ENCODE measurements at regions not wholly inside any gene's neighbourhood (a gene's known extent, or its start where the extent isn't known, plus 50 kb on each side); places are given as distances from the start of the nearest gene placed in this dataset.

DNA sequence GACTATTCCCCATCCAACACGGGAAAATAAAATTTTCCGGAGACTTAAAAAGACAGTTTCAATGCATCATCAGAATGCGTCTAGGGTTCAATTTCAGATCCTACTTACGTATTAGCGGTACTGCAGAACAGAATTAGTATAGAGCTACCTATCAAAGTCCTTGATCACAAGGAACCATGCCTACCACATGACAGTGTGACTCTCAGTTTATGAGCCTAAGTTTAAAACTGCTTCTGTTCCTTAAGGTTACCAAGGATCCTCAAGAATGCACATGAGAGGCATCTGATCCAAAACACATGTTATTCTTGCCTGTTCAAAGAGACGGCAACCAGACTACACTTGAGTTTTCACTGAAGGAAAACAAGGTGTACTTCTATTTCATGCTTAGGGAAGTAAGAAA, 369.7 kb downstream of the EPHA4 start:
- H3K27ac ChIP-seq = no peak overlapping the region
- TF ChIP-seq, protein P1, sequence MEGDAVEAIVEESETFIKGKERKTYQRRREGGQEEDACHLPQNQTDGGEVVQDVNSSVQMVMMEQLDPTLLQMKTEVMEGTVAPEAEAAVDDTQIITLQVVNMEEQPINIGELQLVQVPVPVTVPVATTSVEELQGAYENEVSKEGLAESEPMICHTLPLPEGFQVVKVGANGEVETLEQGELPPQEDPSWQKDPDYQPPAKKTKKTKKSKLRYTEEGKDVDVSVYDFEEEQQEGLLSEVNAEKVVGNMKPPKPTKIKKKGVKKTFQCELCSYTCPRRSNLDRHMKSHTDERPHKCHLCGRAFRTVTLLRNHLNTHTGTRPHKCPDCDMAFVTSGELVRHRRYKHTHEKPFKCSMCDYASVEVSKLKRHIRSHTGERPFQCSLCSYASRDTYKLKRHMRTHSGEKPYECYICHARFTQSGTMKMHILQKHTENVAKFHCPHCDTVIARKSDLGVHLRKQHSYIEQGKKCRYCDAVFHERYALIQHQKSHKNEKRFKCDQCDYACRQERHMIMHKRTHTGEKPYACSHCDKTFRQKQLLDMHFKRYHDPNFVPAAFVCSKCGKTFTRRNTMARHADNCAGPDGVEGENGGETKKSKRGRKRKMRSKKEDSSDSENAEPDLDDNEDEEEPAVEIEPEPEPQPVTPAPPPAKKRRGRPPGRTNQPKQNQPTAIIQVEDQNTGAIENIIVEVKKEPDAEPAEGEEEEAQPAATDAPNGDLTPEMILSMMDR (IDR thresholded peaks at IDR 0.05) = no peak
- no peak for TF ChIP-seq ZFX (IDR thresholded peaks at IDR 0.05; ENCODE audit: borderline replicate concordance)

DNA sequence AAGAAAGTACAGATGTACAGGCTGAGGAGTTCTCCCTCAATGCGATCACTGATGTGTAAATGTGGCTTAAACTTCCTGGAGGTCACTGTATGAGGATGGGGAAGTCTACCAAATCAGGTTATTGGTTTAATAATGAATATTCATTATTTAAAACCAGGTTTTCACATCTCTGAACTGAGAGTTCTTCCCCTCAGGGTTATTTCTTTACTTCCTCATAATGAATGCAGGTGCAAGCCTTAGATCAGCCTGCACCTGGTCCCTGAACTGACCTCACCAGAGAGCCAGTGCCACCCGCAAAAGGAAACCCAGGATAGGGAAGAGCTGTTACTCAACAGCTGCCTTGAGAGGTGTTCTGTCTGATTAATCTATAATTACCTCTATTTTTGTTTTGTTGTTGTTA, 369.0 kb downstream of the EPHA4 start:
- TF ChIP-seq, protein P1 (IDR thresholded peaks at IDR 0.05) = no peak
- no peak for TF ChIP-seq ZFX (IDR thresholded peaks at IDR 0.05; ENCODE audit: borderline replicate concordance)
- H3K27ac ChIP-seq = no peak overlapping the region

DNA sequence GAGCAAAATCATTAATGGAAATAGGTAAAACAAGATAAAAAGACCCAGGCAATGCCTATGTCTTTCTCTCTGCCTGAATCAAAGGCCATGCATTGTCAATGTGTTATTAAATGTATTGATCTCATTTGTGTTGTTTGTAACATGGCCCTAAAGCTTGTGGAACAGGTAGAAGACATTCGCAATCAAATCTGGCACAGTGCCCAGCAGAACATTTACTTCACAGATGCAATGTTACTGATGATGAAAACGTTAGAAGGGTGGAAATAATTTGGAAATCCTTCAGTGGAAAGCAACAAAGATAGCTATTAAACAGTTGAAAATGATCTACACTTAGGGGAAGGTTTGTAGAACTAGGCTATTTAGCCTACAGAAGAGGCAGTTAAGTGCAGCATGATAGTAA, 368.2 kb downstream of the EPHA4 start:
- H3K27ac ChIP-seq = no peak overlapping the region
- TF ChIP-seq, protein P1 (IDR thresholded peaks at IDR 0.05) = no peak
- TF ChIP-seq ZFX (IDR thresholded peaks at IDR 0.05; ENCODE audit: borderline replicate concordance) = no peak

DNA sequence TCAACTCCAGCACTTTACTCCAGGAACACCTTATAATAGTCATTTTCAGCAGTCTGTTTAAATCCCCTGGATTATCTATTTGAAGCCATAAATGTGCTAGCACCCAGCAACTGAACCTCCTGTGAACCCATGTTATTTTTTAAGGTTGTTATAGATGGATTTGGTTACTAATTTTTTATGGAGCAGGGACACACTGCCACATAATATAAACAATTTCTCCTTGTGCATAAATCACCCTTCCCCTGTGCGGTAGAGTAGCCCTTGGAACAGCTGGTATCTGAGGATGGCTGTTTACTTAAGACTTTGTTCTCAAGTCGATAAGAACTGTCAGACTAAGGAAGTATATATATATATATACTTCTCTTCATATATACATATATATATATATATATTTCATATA, 367.4 kb downstream of the EPHA4 start:
- TF ChIP-seq, protein P1 (IDR thresholded peaks at IDR 0.05) = no peak
- no peak for TF ChIP-seq ZFX (IDR thresholded peaks at IDR 0.05; ENCODE audit: borderline replicate concordance)

DNA sequence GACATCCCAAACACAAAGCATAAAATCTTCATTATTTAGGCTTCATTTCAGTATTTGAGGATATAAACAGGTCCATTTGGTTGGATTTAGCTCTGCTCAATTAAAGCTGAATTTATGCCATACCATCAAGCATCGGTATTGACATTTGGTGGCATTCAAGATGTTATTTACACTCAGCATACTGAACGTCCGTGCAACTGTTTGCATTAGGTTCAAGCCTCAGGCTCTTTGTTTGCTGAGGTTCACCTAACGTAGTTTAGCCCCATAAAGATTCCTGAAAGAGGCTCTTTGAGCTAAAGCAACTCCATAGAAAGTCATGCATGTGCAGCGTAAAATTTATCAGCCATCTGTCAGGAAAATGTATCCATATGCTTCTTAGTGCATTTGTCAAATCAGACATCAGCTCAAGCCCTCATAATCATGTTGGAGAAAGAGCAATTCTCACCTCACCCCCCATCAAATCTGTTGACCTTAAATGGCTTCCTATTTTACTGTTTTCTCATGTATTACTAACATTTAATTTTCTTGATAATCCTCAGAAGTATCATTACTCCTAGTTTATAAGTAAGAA, 366.9 kb downstream of the EPHA4 start:
- no peak for TF ChIP-seq ZFX (IDR thresholded peaks at IDR 0.05; ENCODE audit: borderline replicate concordance)
- TF ChIP-seq, protein P1 (IDR thresholded peaks at IDR 0.05) = no peak
- H3K27ac ChIP-seq = peak overlapping the region; percentile 10; the same call in 1 of the 2 replicates

More for the DNA sequence above, 367.4 kb downstream of the EPHA4 start:
- no peak overlapping the region; the same call in 1 of the 2 replicates for H3K27ac ChIP-seq

GRCh38 chr2:221210686-221211085, 361.4 kb downstream of the EPHA4 start:
- no peak for TF ChIP-seq ZFX (IDR thresholded peaks at IDR 0.05; ENCODE audit: borderline replicate concordance)
- TF ChIP-seq, protein P1 (IDR thresholded peaks at IDR 0.05) = no peak
- no peak overlapping the region for H3K27ac ChIP-seq

DNA sequence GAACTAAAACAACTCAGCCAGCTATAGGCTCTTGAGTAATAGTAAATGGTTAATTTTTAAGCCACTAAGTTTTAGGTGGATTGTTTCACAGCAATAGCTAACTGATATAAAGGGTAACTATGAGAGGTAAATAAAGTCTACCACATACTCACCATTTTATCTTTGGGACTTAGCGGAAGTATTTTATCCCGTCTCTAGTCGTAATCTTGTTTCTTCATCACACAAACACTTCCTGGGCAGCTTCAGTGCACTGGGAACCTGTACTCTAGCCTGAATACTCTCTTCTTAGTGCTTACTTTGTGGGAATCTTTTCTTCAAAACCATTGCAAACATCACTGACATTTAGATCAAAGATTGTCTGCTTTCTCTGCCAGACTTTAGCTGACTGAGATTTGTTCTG, 360.5 kb downstream of the EPHA4 start:
- TF ChIP-seq, protein P1 (IDR thresholded peaks at IDR 0.05) = no peak
- no peak for TF ChIP-seq ZFX (IDR thresholded peaks at IDR 0.05; ENCODE audit: borderline replicate concordance)
- H3K27ac ChIP-seq = no peak overlapping the region

Data from 22Rv1 (cell line).